NCI-H1105 (cell line): ENCODE measurements at regions not wholly inside any gene's neighbourhood (a gene's known extent, or its start where the extent isn't known, plus 50 kb on each side); places are given as distances from the start of the nearest gene placed in this dataset.
A peak's percentile ranks its signal among the peaks of the same experiment; 100 is the strongest.
"Not testable (repeated sequence)": the region's sequence is repeated elsewhere in the genome, so short reads cannot be mapped to it uniquely, and the experiment has no call there.

Experiments used
- DNase-seq: peaks from one replicate; lab custom pipeline; 2025; lab: John Stamatoyannopoulos, UW

DNA sequence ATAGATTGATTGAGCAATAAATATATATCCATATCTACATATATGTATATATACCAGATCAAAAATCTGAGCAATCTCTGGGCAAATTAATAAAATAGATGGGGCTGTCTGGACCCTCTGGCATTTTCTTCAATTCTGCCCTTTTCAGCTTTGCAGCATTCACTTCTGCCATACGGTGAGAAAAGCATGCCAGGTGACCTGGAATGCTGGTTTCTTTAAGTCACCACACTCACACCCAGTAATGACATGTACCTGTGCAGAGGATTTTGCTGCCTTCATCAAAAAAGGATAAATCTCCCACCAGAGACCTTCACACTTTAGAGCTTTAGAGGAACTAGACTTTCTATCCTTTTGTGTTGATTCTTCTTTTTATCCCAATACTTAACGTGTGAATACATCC is 223.2 kb upstream of the NFIA start:
- DNase-seq, result no peak

DNA sequence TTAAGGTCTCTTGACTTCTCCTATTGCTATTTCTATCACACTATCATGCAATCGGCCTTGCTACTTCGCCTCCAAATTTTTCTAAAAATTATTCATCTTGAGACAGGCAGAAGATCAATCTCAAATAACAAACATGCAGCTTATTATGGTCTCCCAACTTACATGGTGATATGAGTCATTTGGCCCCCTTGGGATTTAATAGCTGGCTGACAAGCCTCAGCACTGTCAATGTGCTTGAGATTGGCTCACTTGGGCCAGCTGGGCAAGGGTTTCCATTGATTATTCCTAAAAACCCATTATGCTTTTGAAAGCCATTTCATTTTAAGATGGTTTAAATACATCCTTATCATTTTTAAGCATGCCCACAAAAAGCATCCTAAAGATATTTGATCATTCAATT is 224.5 kb upstream of the NFIA start:
- peak; percentile 51 for DNase-seq

DNA sequence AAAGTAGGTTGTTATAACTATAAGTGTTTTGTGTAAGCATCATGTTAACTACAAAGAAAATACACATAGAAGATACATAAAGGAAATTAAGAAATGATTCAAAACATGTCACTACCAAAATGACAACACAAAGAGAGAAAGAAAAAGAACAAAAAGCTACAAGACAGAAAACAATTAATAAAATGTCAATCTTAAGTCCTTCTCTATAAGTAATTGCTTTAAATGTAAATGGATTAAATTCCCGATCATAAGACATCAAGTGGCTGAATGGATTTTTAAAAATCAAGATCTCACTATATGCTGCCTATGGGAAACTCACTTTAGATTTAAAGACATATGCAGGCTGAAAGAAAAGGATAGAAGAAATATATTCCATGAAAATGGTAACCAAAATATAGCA is 232.3 kb upstream of the NFIA start:
- DNase-seq, result no peak

- no peak for DNase-seq
These were observed 233.0 kb upstream of the NFIA start for GRCh38 chr1:60849401-60849800.

GRCh38 chr1:60848583-60849188 is 233.7 kb upstream of the NFIA start:
- DNase-seq, result peak; percentile 48

DNA sequence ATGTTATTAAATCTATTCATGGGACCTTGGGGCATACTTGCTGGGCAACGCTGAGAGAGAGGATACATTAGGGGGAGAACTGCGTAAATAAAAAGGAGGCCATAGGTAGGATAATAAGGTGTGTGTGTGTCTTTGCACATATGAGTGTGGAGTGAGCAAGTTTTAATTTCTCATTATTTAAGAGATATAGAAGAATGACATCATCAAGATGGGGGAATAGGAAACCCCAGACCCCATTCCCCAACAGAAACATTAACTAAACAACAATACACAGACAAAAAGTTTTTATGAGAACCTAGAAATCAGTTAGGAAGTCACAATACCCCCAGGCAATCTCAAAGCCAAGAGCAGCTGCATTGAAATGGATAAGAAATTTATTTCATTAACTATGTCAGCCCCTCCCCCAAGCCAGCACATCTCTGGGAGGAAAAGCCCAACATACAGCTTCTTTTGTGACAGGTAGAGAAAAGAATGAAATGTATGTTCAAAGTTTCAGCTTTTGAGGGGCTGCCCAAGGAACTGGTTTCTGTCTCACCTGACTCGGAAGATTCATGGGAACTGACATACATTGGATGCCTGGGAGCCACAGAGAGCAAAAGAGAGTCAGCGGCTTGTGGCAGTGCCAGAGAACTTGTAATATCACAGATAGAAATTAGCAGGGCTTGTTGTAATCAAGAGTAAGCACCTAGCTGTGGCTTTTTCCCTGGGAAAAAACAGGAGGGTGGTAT is 234.3 kb upstream of the NFIA start:
- DNase-seq, result no peak

DNA sequence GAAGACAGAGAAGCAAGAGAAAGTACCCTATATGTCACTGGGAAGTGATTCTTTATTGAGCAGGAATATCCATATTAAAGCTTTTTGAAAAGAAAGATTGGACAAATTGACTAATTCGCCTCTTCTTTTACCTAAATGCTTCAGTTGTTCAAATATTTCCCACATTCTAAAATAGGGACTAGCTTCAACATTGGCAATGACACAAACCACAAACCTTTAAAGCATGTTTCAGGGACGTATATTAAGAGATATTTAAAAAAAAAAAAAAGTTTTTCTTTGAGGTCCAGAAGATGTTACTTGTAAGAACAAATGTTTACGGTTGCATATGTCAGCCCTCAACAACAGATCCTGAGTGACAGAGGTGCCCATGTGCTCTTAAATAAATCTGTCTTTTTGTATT is 235.0 kb upstream of the NFIA start:
- no peak for DNase-seq

- DNase-seq, result not testable (repeated sequence)
These were observed 236.7 kb upstream of the NFIA start for GRCh38 chr1:60845659-60846058.

GRCh38 chr1:60842304-60842703 is 240.1 kb upstream of the NFIA start:
- no peak for DNase-seq

DNA sequence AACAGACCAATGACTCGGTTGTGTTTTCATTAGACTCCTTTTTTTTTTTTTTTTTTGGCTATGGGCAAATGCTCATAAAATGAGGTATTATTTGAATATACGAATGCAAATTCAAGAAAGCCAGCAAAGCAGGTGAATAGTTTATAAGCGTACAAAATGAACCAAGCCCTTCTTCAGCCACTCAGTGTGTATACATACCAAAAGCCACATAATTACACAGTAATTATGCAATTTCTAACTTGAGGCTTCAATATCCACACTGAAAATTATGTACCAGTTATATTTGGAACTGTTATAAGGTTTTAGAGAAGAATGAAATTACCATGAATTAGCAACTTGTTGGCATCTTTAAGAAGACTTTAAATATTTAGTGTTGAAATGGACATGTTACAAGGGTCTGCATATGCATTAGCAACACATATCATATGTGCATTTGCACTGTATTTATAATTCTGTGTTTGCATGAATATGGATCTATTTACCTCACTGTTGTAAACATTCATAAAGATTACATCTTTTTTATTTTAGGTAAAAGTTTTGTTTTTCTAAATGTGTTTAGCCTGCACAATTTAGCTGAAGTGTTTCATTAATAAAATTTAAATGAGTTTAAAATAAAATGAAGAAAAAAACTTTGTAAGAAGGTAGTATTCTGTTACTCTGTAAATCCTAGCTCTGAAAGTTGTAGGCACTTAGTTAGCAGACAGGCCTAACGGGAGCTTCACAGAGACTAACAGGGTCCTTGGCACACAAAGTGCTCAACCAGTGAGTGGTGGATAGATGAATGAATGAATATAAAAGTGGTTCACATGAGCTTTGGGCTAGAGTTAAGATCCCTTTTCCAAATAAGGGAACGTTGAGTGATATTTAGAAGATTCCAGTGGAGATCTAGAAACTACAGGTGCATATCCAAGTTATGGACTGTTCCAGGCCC is 241.0 kb upstream of the NFIA start:
- peak; percentile 66 for DNase-seq

DNA sequence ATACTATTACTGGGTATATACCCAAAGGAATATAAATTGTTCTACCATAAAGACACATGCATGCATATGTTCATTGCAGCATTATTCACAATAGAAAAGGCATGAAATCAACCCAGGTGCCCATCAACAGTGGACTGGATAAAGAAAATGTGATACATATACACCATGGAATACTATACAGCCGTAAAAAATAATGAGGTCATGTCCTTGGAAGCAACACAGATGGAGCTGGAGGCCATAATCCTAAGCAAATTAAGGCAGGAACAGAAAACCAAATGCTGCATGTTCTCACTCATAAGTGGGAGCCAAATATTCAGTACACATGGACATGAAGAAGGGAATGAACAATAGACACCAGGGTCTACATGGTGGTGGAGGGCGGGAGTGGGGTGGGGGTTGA is 241.9 kb upstream of the NFIA start:
- not testable (repeated sequence) for DNase-seq

DNA sequence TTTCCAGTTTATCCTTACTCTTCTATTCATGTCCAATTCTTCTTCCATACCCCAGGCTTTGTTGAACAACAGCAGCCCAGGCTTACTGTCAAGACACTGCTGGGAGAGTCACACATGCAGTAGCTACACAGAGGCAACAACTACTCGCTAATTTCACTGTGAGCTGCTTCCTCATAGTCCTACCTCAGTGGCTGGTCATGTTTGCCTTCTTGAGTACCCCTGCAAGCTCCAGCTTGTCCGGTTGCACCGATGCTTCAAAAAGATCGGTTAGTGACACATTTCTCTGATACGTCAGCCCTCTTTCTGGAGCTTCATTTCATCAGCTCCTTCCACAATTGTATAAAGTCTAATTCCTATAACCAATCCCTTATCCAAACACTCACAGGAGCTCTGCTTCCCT is 246.7 kb upstream of the NFIA start:
- peak; percentile 87 for DNase-seq

DNA sequence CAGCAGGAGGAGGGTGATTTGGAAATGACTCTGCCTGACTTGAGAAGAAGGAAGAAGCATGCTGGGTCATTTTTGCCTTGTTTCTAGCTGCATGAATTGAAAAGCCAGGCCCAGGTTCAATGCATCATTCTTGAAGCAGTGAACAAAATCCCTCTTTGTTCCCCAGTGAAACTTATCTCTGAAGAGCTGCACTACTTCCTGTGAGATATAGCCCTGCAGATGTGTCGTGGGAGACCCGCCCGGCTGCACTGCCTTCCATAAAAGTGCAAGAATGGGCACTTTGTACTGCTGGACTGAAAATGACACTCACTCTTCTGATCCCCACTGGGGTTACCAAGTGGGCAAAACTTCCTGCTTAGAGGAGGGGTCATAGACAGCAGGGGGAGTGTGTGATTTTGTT is 249.2 kb upstream of the NFIA start:
- DNase-seq, result no peak

DNA sequence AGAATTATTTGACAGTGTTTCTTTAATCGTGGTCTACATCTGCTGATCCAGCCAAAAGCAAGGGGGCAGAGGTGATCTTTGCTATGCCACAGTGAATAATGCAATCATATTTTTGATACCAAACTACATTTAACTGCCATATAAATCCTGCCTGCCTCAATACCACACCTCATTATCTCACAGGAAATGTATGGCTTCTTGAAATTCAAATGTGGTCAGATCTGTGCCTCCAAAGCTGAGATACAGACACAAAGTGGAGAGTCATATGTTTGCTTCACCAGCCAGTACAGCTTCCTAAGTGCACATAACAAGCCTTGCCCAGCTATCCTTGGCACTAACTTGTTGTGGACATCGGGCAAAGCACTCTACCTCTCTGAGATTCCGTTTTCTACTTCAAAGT is 250.0 kb upstream of the NFIA start:
- no peak for DNase-seq

DNA sequence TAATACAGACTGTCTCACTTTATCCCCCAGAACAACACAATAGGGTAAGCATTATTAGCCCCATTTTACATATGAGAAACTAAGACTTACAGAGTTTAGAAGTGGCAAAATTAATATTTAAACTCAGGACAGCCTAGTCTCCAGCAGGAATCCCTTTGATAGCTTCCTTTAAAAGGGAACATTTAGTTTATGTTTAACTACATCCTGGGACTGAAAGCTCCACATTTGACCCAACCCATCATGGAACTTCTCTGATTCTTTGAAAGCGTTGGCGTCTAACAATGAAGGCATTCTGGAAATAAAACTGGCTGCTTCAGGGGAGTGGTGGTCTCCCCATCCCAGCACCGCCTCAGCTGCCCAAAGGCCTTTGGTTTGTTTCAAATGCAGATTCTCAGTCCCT is 250.6 kb upstream of the NFIA start:
- no peak for DNase-seq

DNA sequence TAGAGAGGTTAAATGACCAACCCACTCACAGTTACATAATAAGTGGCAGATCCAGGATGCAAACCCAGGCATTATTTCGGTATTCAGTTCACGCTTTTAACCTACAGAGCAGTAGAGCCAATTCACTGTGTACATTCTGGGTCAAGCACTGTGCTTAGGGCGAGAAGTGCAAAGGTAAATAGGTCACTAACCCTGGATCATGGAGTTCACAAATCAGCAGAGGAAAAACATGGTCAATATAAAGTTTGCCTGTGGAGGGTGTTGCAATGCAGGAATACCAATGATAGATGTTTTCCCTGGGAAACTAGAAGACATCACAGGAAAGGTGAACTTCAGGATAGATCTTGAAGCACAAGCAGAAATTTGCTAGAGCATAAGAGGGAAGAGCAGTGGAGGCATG is 253.4 kb upstream of the NFIA start:
- DNase-seq, result no peak

- DNase-seq, result no peak
These were observed 255.9 kb upstream of the NFIA start for GRCh38 chr1:60826320-60827094.

- DNase-seq, result peak; percentile 31
These were observed 256.8 kb upstream of the NFIA start for GRCh38 chr1:60825593-60825992.

DNA sequence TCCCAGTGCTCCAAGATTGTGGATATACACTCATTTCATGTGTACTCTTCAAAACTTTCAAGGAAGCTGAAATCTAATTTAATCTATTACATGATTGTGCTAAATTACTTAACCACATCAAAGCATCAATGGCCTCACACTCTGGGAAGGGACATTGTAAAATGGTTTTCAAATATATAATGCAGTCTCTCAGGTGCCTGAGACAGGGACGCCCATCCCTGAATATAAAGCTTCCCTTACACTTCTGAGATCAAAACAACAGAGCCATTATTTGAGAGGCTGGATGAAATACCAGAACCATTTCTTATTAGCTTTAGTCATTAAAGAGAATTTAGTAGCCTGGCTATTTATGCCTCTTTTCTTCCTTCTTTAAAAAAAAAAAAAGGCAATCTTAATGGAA is 259.2 kb upstream of the NFIA start:
- no peak for DNase-seq

DNA sequence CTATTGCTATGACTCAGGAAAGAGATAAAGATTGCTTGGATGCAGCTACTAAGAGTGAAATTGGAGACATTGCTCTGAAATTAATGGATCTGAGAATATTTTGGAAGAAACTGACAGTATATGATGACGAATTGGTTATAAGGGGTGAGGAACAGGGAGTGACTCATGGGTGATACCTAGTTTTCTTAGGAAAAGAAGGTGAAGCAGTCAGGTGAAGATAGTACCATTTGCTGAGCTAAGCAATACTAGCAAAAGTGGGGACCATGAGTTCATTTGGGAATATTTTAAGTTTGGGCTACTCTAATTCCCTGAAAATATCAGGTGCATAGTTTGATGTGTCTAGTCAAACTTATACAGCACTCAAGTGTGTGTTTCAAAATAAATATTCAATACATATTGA is 260.1 kb upstream of the NFIA start:
- DNase-seq, result no peak

DNA sequence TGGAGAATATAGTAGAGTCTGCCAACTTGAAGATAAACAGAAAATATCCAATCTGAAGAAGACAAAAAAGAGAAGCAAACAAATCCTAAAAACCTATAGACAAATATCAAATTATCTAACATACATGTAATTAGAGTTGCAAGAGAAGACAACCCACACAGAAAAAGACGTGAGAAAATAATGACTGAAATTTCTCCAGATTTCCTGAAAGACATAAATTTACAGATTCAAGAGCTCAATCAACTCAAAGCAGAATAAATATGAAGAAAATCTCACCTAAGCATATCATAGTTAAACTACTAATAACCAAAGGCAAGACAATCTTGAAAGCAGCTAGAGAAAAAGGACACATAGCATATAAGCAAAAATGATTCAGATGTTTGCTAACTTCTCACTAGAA is 261.2 kb upstream of the NFIA start:
- no peak for DNase-seq
